RWPE2 (cell line): ENCODE measurements at regions not wholly inside any gene's neighbourhood (a gene's known extent, or its start where the extent isn't known, plus 50 kb on each side); places are given as distances from the start of the nearest gene placed in this dataset.

Experiments
- ATAC-seq: fragments of 200-7000 bp; cut with Tn5 transposase; 3 replicates; pipeline ENCODE4 v1.9.1; 2021; ENCODE audit warnings: low read depth
- DNase-seq: peaks from one replicate; pipeline ENCODE4 v3.0.0-alpha.2; 2020; ENCODE audit warnings: low spot score
- H3K27ac ChIP-seq: fragments of 450-650 bp; 2 replicates; pipeline ENCODE4 v1.5.1; 2017; ENCODE audit warnings: mild to moderate bottlenecking; ENCODE audit not compliant: poor library complexity, severe bottlenecking
- H3K27me3 ChIP-seq: fragments of 250-450 bp; sonication (Bioruptor Pico); 2 replicates; pipeline ENCODE4 v1.5.1; 2021; ENCODE audit warnings: mild to moderate bottlenecking, moderate library complexity; ENCODE audit not compliant: insufficient read depth, poor library complexity, severe bottlenecking
- H3K36me3 ChIP-seq: fragments of 250-450 bp; sonication (Bioruptor Pico); 2 replicates; pipeline ENCODE4 v1.5.1; 2020; ENCODE audit warnings: low read depth, mild to moderate bottlenecking, moderate library complexity
- H3K4me1 ChIP-seq: fragments of 250-450 bp; sonication (Bioruptor Pico); 2 replicates; pipeline ENCODE4 v1.5.1; 2021; ENCODE audit warnings: mild to moderate bottlenecking, moderate library complexity; ENCODE audit not compliant: insufficient read depth, poor library complexity, severe bottlenecking
- H3K4me3 ChIP-seq: fragments of 250-450 bp; sonication (Bioruptor Pico); 2 replicates; pipeline ENCODE4 v1.5.1; 2021; ENCODE audit warnings: mild to moderate bottlenecking, moderate library complexity; ENCODE audit not compliant: severe bottlenecking
- H3K9me3 ChIP-seq: fragments of 250-450 bp; sonication (Bioruptor Pico); 2 replicates; pipeline ENCODE4 v1.5.1; 2021; ENCODE audit warnings: mild to moderate bottlenecking, moderate library complexity; ENCODE audit not compliant: severe bottlenecking
- TF ChIP-seq, protein P1 (sequence below): fragments of 450-650 bp; IDR thresholded peaks from one replicate; pipeline ENCODE4 v1.5.1; 2017; ENCODE audit warnings: mild to moderate bottlenecking, moderate library complexity; ENCODE audit not compliant: poor library complexity, severe bottlenecking

- Histone ChIP-seq H3K27me3 (no peaks in the 10 kb centered on the region), H3K9me3 (no peaks in the 10 kb centered on the region), H3K36me3 (no peaks in the 10 kb centered on the region), H3K4me3 (no peak overlapping the region), H3K27ac (no peak overlapping the region), H3K4me1 (no peaks in the 10 kb centered on the region)
- ATAC-seq, result no peak
- TF ChIP-seq, protein P1, sequence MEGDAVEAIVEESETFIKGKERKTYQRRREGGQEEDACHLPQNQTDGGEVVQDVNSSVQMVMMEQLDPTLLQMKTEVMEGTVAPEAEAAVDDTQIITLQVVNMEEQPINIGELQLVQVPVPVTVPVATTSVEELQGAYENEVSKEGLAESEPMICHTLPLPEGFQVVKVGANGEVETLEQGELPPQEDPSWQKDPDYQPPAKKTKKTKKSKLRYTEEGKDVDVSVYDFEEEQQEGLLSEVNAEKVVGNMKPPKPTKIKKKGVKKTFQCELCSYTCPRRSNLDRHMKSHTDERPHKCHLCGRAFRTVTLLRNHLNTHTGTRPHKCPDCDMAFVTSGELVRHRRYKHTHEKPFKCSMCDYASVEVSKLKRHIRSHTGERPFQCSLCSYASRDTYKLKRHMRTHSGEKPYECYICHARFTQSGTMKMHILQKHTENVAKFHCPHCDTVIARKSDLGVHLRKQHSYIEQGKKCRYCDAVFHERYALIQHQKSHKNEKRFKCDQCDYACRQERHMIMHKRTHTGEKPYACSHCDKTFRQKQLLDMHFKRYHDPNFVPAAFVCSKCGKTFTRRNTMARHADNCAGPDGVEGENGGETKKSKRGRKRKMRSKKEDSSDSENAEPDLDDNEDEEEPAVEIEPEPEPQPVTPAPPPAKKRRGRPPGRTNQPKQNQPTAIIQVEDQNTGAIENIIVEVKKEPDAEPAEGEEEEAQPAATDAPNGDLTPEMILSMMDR, result no peak
- DNase-seq, result no peak
These were observed 401.9 kb upstream of the ROBO2 start for GRCh38 chr3:76638006-76638405.

DNA sequence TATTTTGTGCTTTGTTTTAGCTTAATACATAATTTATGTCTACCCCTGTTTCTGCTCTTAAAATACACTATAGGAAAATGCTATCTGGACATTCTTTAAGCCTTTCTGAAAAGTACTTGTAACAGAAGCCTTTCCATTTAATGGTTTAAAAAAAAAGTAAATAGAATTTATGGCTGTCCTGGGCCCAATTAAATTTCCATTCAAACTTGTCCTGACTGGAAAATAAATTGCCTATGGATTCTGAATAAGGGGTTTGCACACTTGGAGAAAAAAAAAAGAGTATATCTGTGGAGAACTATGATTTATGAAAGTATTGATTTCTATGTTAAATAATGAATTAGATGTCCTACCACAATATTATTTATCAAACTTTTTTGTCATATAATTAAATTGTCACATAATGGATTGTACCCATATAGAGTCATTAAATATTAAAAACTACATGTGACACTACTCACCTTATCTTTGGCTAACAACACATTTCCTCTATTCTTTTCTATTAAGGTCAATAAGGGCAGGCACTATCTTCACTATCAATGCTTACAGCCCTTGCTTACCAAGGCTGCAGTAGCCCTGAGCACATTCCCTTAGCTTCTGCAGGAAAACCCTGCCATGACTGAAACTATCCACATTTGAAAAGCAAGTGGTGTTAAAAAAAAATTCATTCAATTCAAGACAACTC, 396.1 kb upstream of the ROBO2 start:
- Histone ChIP-seq H3K4me1 (no peaks in the 10 kb centered on the region), H3K9me3 (no peaks in the 10 kb centered on the region), H3K4me3 (no peak overlapping the region), H3K36me3 (no peaks in the 10 kb centered on the region), H3K27ac (no peak overlapping the region), H3K27me3 (no peaks in the 10 kb centered on the region)
- no peak for DNase-seq
- TF ChIP-seq, protein P1, result no peak
- no peak for ATAC-seq

- DNase-seq (no peak), ATAC-seq (no peak)
- TF ChIP-seq, protein P1, result no peak
- H3K4me3 ChIP-seq, result no peak overlapping the region
- no peaks in the 10 kb centered on the region for H3K36me3 ChIP-seq
- no peaks in the 10 kb centered on the region for H3K9me3 ChIP-seq
- H3K27ac ChIP-seq, result no peak overlapping the region
- H3K4me1 ChIP-seq, result no peaks in the 10 kb centered on the region
- H3K27me3 ChIP-seq, result no peaks in the 10 kb centered on the region
These were observed 395.6 kb upstream of the ROBO2 start for GRCh38 chr3:76644305-76644675.

DNA sequence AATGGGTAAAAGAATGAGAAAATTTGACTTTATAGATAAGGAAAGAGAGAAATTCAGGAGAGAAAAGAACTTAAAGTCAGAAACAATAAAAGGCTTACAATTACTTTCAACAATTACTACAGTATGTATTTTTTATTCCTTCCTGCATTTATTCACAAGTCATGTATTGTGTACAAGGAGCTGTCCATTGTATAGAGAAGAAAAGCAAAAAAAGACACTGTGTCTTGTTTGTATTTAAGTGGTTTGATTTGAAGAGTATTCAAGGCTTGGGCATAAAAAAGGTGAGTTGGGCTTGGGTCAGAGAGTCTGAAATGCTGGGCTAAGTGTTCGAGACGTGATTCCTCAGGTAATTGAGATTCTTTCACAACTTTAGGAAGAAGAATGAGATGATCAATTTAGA, 394.2 kb upstream of the ROBO2 start:
- DNase-seq (no peak), ATAC-seq (no peak)
- TF ChIP-seq, protein P1, result no peak
- H3K36me3 ChIP-seq, result no peaks in the 10 kb centered on the region
- no peaks in the 10 kb centered on the region for H3K4me1 ChIP-seq
- no peaks in the 10 kb centered on the region for H3K9me3 ChIP-seq
- peaks cover 2% of the 10 kb centered on the region for H3K27me3 ChIP-seq
- no peak overlapping the region for H3K27ac ChIP-seq
- no peak overlapping the region for H3K4me3 ChIP-seq

DNA sequence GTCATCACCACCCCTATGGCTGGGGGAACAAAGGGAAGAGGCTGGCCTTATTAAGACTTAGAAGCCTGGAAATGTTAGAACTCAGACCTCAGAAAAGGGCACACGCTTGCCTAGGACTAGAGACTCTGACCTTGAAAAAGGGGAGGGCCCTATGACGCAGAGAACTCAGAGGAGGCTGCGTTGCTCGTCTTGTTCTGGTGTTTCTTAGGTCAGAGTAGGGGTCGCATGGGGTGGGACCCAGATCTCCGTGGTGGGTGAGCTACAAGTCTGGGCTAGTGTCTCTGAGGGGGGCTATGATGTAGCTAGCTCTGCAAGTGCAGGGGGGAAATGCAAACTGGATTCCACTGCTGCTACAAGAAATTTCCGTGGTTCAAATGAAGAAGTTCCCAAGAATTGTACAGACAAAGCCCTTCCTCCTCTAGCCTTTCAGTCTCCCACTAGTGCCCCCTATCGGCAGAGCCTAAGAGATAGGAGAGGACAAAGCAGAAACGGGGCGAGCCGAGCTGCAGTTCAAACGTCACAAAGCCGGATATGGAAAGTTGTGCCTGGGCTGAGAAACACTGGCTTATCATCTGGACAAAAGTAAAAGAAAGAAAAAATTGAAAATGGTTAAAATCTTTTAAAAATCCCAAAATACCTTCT, 392.9 kb upstream of the ROBO2 start:
- no peak for DNase-seq
- ATAC-seq, result no peak
- no peaks in the 10 kb centered on the region for H3K36me3 ChIP-seq
- H3K27ac ChIP-seq, result no peak overlapping the region
- TF ChIP-seq, protein P1, result no peak
- no peak overlapping the region for H3K4me3 ChIP-seq
- H3K4me1 ChIP-seq, result no peaks in the 10 kb centered on the region
- H3K9me3 ChIP-seq, result no peaks in the 10 kb centered on the region
- H3K27me3 ChIP-seq, result peaks cover 7% of the 10 kb centered on the region
